ENCODE measurements at regions not wholly inside any gene's neighbourhood (a gene's known extent, or its start where the extent isn't known, plus 50 kb on each side); places are given as distances from the start of the nearest gene placed in this dataset.

DNA sequence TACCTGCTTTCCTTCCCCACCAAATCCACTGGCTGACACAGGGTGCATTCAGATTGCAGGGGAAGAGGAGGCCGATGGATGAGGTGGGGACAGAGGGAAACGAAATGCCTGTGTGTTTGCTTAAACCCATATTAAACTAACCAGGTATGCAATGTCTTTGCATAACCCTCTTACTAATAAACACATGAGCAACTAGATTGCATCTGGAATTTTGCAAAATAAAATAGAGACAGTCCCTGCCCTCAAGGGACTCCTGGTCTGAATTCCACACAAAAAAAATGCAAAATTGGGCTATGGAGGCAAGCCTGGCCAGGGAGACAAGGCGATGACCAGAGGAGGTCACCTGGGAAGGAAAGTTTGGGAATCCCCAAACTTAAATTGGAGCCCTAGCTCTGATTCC is 202.9 kb downstream of the ACTL7B start:
- TF ChIP-seq CTCF (IDR thresholded peaks at IDR 0.05): no peak
- TF ChIP-seq POLR2A (IDR thresholded peaks at IDR 0.05): no peak
